ENCODE measurements at regions not wholly inside any gene's neighbourhood (a gene's known extent, or its start where the extent isn't known, plus 50 kb on each side); places are given as distances from the start of the nearest gene placed in this dataset.

GRCh38 chr5:119897537-119898370 lies 268.4 kb downstream of the FAM170A start:
- TF ChIP-seq CTCF (IDR thresholded peaks at IDR 0.05) (no peak), POLR2AphosphoS5 (IDR thresholded peaks at IDR 0.05) (no peak), POLR2A (IDR thresholded peaks at IDR 0.05) (no peak), EP300 (IDR thresholded peaks at IDR 0.05) (no peak)
- WGBS, 2 donors, result 52 to 68% methylated on average over 6 of the region's 6 CpGs
- Histone ChIP-seq H3K27me3 (no peaks in the 10 kb centered on the region), H3K27ac (no peak overlapping the region), H3K36me3 (no peaks in the 10 kb centered on the region), H3K9me3 (no peaks in the 10 kb centered on the region), H3K4me1 (no peaks in the 10 kb centered on the region), H3K4me3 (no peak overlapping the region)
- intact Hi-C loops (cut with DNase I), result no loop called here
- DNase-seq, result no peak

GRCh38 chr5:119899981-119900380 lies 270.6 kb downstream of the FAM170A start:
- no peak overlapping the region for H3K4me3 ChIP-seq
- H3K27ac ChIP-seq, result no peak overlapping the region
- TF ChIP-seq CTCF (IDR thresholded peaks at IDR 0.05) (no peak), POLR2A (IDR thresholded peaks at IDR 0.05) (no peak), POLR2AphosphoS5 (IDR thresholded peaks at IDR 0.05) (no peak), EP300 (IDR thresholded peaks at IDR 0.05) (no peak)
- intact Hi-C loops (cut with DNase I), result no loop called here
- DNase-seq, result no peak
- no peaks in the 10 kb centered on the region for H3K36me3 ChIP-seq
- H3K27me3 ChIP-seq, result no peaks in the 10 kb centered on the region
- WGBS, 2 donors, result 71 to 83% methylated on average over 2 of the region's 2 CpGs
- H3K4me1 ChIP-seq, result no peaks in the 10 kb centered on the region
- no peaks in the 10 kb centered on the region for H3K9me3 ChIP-seq

GRCh38 chr5:119902593-119902992 lies 273.2 kb downstream of the FAM170A start:
- WGBS, 2 donors, result 82 to 90% methylated on average over 2 of the region's 2 CpGs
- no peak for TF ChIP-seq POLR2A (IDR thresholded peaks at IDR 0.05)

GRCh38 chr5:119913425-119913824 lies 284.1 kb downstream of the FAM170A start:
- Histone ChIP-seq H3K27ac (no peak overlapping the region), H3K36me3 (no peaks in the 10 kb centered on the region), H3K4me3 (no peak overlapping the region), H3K4me1 (no peaks in the 10 kb centered on the region), H3K27me3 (no peaks in the 10 kb centered on the region), H3K9me3 (no peaks in the 10 kb centered on the region)
- no peak for DNase-seq
- intact Hi-C loops (cut with DNase I), result no loop called here
- 64 to 66% methylated on average over 3 of the region's 3 CpGs for WGBS, 2 donors
- TF ChIP-seq CTCF (IDR thresholded peaks at IDR 0.05), result no peak
- no peak for TF ChIP-seq POLR2AphosphoS5 (IDR thresholded peaks at IDR 0.05)
- no peak for TF ChIP-seq EP300 (IDR thresholded peaks at IDR 0.05)
- no peak for TF ChIP-seq POLR2A (IDR thresholded peaks at IDR 0.05)

More at GRCh38 chr5:119902593-119902992, 273.2 kb downstream of the FAM170A start:
- H3K9me3 ChIP-seq, result no peaks in the 10 kb centered on the region
- no peak for DNase-seq
- no peak overlapping the region for H3K27ac ChIP-seq
- H3K4me3 ChIP-seq, result no peak overlapping the region
- no peaks in the 10 kb centered on the region for H3K4me1 ChIP-seq
- no peaks in the 10 kb centered on the region for H3K27me3 ChIP-seq
- H3K36me3 ChIP-seq, result no peaks in the 10 kb centered on the region
- intact Hi-C loops (cut with DNase I), result no loop called here

GRCh38 chr5:119919279-119919678 lies 289.9 kb downstream of the FAM170A start:
- H3K4me3 ChIP-seq, result no peak overlapping the region
- no peak for TF ChIP-seq POLR2AphosphoS5 (IDR thresholded peaks at IDR 0.05)
- no peak for TF ChIP-seq POLR2A (IDR thresholded peaks at IDR 0.05)
- no peak for TF ChIP-seq EP300 (IDR thresholded peaks at IDR 0.05)
- TF ChIP-seq CTCF (IDR thresholded peaks at IDR 0.05), result no peak
- H3K36me3 ChIP-seq, result no peaks in the 10 kb centered on the region
- intact Hi-C loops (cut with DNase I), result no loop called here
- no peaks in the 10 kb centered on the region for H3K9me3 ChIP-seq
- DNase-seq, result no peak
- WGBS, 2 donors, result 87 to 96% methylated on average over 1 of the region's 1 CpG
- no peak overlapping the region for H3K27ac ChIP-seq
- no peaks in the 10 kb centered on the region for H3K4me1 ChIP-seq
- no peaks in the 10 kb centered on the region for H3K27me3 ChIP-seq

Measured in sigmoid colon (tissue), 6 donors.